Neural progenitor cell (in vitro differentiated cells): ENCODE measurements at regions not wholly inside any gene's neighbourhood (a gene's known extent, or its start where the extent isn't known, plus 50 kb on each side); places are given as distances from the start of the nearest gene placed in this dataset.
A peak's percentile ranks its signal among the peaks of the same experiment; 100 is the strongest.

ENCODE experiments used
- DNase-seq: peaks from one replicate; pipeline ENCODE4 v3.0.0-alpha.2; 2016; ENCODE audit warnings: low spot score
- H2AFZ ChIP-seq: fragments of 200-600 bp; sonication (generic); replicated peaks from 2 replicates; pipeline ENCODE4 v1.6.1; 2016; ENCODE audit warnings: antibody characterized with exemption
- H3F3A ChIP-seq: fragments of 200-600 bp; sonication (generic); 2 replicates; pipeline ENCODE4 v1.6.1; 2016; ENCODE audit warnings: antibody characterized with exemption, low read depth
- H3K27ac ChIP-seq: fragments of 200-600 bp; sonication (generic); 2 replicates; pipeline ENCODE4 v1.5.1; 2016; ENCODE audit warnings: mild to moderate bottlenecking
- H3K27me3 ChIP-seq: fragments of 200-600 bp; sonication (generic); 2 replicates; pipeline ENCODE4 v1.6.1; 2016; ENCODE audit warnings: mild to moderate bottlenecking, moderate library complexity
- H3K36me3 ChIP-seq: fragments of 200-600 bp; sonication (generic); 2 replicates; pipeline ENCODE4 v1.5.1; 2016
- H3K4me1 ChIP-seq: fragments of 200-600 bp; sonication (generic); 2 replicates; pipeline ENCODE4 v1.6.1; 2016; ENCODE audit warnings: mixed run types
- H3K4me2 ChIP-seq: fragments of 200-600 bp; sonication (generic); 2 replicates; pipeline ENCODE4 v1.6.1; 2016
- H3K4me3 ChIP-seq: fragments of 200-600 bp; sonication (generic); 2 replicates; pipeline ENCODE4 v1.5.1; 2016
- H3K79me2 ChIP-seq: fragments of 200-600 bp; sonication (generic); 2 replicates; pipeline ENCODE4 v1.6.1; 2016; ENCODE audit warnings: low read depth
- H3K9ac ChIP-seq: fragments of 200-600 bp; sonication (generic); 2 replicates; pipeline ENCODE4 v1.6.1; 2016
- H3K9me3 ChIP-seq: fragments of 200-600 bp; sonication (generic); 2 replicates; pipeline ENCODE4 v1.5.1; 2016; ENCODE audit warnings: low read depth
- H4K20me1 ChIP-seq: fragments of 200-600 bp; sonication (generic); 2 replicates; pipeline ENCODE4 v1.6.1; 2016; ENCODE audit warnings: low read depth
- H3K27ac Mint-ChIP-seq: 3 replicates; pipeline ENCODE4 v1.8.0; 2021; ENCODE audit warnings: mixed read lengths
- H3K27me3 Mint-ChIP-seq: 2 replicates; pipeline ENCODE4 v1.8.0; 2022; ENCODE audit warnings: low read depth, mild to moderate bottlenecking, inconsistent platforms, moderate library complexity, mixed read lengths; ENCODE audit not compliant: insufficient read depth
- H3K36me3 Mint-ChIP-seq: 3 replicates; pipeline ENCODE4 v1.8.0; 2021; ENCODE audit warnings: mixed read lengths
- H3K4me1 Mint-ChIP-seq: 3 replicates; pipeline ENCODE4 v1.8.0; 2021; ENCODE audit warnings: mixed read lengths
- H3K4me3 Mint-ChIP-seq: 3 replicates; pipeline ENCODE4 v1.8.0; 2021; ENCODE audit warnings: mild to moderate bottlenecking, moderate library complexity, mixed read lengths
- H3K9me3 Mint-ChIP-seq: 3 replicates; pipeline ENCODE4 v1.8.0; 2020; ENCODE audit warnings: mixed read lengths
- EZH2 ChIP-seq: fragments of 200-600 bp; sonication (generic); IDR thresholded peaks from 2 replicates; pipeline ENCODE4 v1.6.1; 2017; ENCODE audit warnings: antibody characterized with exemption, mild to moderate bottlenecking, moderate library complexity
- EZH2phosphoT487 ChIP-seq: fragments of 200-600 bp; sonication (generic); IDR thresholded peaks from 2 replicates; pipeline ENCODE4 v1.6.1; 2017; ENCODE audit warnings: antibody characterized with exemption
- TF ChIP-seq, protein P1 (sequence below): fragments of 200-600 bp; sonication (generic); IDR thresholded peaks from 2 replicates; pipeline ENCODE4 v1.5.1; 2017; ENCODE audit warnings: antibody characterized with exemption, mild to moderate bottlenecking

DNA sequence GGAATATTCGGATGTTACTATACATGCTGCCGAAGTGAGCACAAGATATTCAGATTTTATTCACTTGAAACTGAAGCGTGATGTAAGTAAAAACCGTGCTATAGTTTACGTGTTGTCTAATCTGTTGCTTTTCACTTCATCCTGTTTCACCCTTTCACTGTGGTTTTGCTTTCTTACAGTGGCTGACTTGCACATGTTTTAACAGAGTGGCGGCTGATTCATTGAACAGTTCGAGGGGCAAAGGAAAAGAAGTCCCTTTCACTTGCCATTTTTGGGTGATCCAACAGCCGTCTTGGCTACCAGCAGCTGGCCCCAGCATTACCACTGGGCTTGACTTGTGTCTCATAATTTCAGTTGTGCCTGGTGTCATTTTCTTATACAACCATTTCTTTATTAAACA, 134.0 kb downstream of the IRX1 start:
- Mint-ChIP-seq H3K9me3 (no peaks in the 10 kb centered on the region), H3K27ac (no peak overlapping the region), H3K4me3 (no peak overlapping the region), H3K4me1 (no peaks in the 10 kb centered on the region), H3K27me3 (peaks cover 3% of the 10 kb centered on the region), H3K36me3 (no peaks in the 10 kb centered on the region)
- Histone ChIP-seq H3F3A (no peaks in the 10 kb centered on the region), H3K4me2 (no peak overlapping the region), H3K9ac (no peak overlapping the region), H4K20me1 (no peaks in the 10 kb centered on the region), H3K9me3 (no peaks in the 10 kb centered on the region), H2AFZ (no peak overlapping the region), H3K27ac (no peak overlapping the region), H3K27me3 (no peaks in the 10 kb centered on the region), H3K4me1 (no peaks in the 10 kb centered on the region), H3K36me3 (no peaks in the 10 kb centered on the region), H3K79me2 (no peaks in the 10 kb centered on the region), H3K4me3 (no peak overlapping the region)
- no peak for DNase-seq
- TF ChIP-seq EZH2phosphoT487 (no peak), EZH2 (no peak)
- TF ChIP-seq, protein P1, sequence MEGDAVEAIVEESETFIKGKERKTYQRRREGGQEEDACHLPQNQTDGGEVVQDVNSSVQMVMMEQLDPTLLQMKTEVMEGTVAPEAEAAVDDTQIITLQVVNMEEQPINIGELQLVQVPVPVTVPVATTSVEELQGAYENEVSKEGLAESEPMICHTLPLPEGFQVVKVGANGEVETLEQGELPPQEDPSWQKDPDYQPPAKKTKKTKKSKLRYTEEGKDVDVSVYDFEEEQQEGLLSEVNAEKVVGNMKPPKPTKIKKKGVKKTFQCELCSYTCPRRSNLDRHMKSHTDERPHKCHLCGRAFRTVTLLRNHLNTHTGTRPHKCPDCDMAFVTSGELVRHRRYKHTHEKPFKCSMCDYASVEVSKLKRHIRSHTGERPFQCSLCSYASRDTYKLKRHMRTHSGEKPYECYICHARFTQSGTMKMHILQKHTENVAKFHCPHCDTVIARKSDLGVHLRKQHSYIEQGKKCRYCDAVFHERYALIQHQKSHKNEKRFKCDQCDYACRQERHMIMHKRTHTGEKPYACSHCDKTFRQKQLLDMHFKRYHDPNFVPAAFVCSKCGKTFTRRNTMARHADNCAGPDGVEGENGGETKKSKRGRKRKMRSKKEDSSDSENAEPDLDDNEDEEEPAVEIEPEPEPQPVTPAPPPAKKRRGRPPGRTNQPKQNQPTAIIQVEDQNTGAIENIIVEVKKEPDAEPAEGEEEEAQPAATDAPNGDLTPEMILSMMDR = no peak

DNA sequence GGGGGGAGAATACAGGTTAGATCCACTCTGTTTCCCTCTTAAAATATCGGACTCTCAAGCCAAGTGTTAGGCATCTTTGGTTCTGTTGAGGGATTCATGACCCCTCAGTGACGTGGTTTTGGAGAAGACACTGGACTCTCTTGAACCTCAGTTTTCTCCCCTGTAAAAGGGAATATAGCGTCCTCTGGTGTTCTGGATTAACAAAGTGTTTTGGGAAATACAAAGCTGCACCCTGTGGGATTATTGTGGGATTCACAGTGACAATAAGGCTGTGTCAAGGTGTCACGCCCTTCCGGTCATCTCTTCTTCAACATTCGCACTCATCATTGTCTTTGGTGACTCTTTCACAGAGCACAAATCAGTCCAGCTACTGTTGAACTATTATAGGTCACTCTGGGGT, 139.0 kb downstream of the IRX1 start:
- H3K4me3 Mint-ChIP-seq = no peak overlapping the region
- H3K4me1 ChIP-seq = peaks cover 4% of the 10 kb centered on the region
- DNase-seq = no peak

DNA sequence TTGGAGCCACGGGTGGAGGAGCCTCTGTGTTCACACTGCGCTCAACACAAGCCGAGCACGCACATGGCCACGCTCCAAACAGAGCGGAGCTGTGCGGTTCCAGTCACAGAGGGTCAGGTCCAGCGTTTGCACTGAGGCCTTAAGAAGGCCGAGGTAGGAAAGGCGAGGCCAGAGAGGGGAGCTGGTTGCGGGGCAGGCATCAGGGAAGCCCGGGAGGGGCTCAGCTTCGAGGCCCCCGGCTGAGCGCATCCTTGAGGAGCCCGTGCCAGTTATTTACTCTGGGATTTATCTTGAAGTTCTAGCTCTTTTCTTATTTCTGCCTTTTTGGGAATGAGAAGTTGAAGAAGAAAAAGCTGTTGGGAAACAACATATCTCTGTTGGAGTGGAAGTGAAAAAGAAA, 140.8 kb downstream of the IRX1 start:
- no peaks in the 10 kb centered on the region for H3F3A ChIP-seq
- Mint-ChIP-seq H3K36me3 (no peaks in the 10 kb centered on the region), H3K4me1 (peaks cover 10% of the 10 kb centered on the region), H3K4me3 (no peak overlapping the region), H3K27ac (peak overlapping the region; percentile 57), H3K9me3 (no peaks in the 10 kb centered on the region), H3K27me3 (peaks cover 6% of the 10 kb centered on the region)
- H3K36me3 ChIP-seq = no peaks in the 10 kb centered on the region
- no peaks in the 10 kb centered on the region for H3K79me2 ChIP-seq
- no peak for DNase-seq
- H4K20me1 ChIP-seq = no peaks in the 10 kb centered on the region
- H3K27ac ChIP-seq = no peak overlapping the region
- no peak overlapping the region for H3K9ac ChIP-seq
- no peak overlapping the region for H3K4me2 ChIP-seq
- no peak overlapping the region for H2AFZ ChIP-seq
- TF ChIP-seq EZH2 (no peak), EZH2phosphoT487 (no peak)
- TF ChIP-seq, protein P1 = no peak
- H3K4me3 ChIP-seq = no peak overlapping the region
- peaks cover 4% of the 10 kb centered on the region for H3K4me1 ChIP-seq
- no peaks in the 10 kb centered on the region for H3K27me3 ChIP-seq
- no peaks in the 10 kb centered on the region for H3K9me3 ChIP-seq

More for the DNA sequence above, 139.0 kb downstream of the IRX1 start:
- H4K20me1 ChIP-seq = no peaks in the 10 kb centered on the region
- TF ChIP-seq EZH2 = no peak
- TF ChIP-seq, protein P1 = peak; percentile 24
- TF ChIP-seq EZH2phosphoT487 = no peak
- no peaks in the 10 kb centered on the region for H3K9me3 ChIP-seq
- no peak overlapping the region for H3K9ac ChIP-seq
- H3K27ac Mint-ChIP-seq = no peak overlapping the region
- no peaks in the 10 kb centered on the region for H3K36me3 Mint-ChIP-seq
- H3F3A ChIP-seq = no peaks in the 10 kb centered on the region
- H3K27me3 Mint-ChIP-seq = peaks cover 6% of the 10 kb centered on the region
- no peak overlapping the region for H3K4me3 ChIP-seq
- no peaks in the 10 kb centered on the region for H3K79me2 ChIP-seq
- H3K27me3 ChIP-seq = no peaks in the 10 kb centered on the region
- no peaks in the 10 kb centered on the region for H3K9me3 Mint-ChIP-seq
- peaks cover 10% of the 10 kb centered on the region for H3K4me1 Mint-ChIP-seq
- H3K27ac ChIP-seq = no peak overlapping the region
- no peak overlapping the region for H3K4me2 ChIP-seq
- no peak overlapping the region for H2AFZ ChIP-seq
- H3K36me3 ChIP-seq = no peaks in the 10 kb centered on the region
